ENCODE measurements at regions not wholly inside any gene's neighbourhood (a gene's known extent, or its start where the extent isn't known, plus 50 kb on each side); places are given as distances from the start of the nearest gene placed in this dataset.

DNA sequence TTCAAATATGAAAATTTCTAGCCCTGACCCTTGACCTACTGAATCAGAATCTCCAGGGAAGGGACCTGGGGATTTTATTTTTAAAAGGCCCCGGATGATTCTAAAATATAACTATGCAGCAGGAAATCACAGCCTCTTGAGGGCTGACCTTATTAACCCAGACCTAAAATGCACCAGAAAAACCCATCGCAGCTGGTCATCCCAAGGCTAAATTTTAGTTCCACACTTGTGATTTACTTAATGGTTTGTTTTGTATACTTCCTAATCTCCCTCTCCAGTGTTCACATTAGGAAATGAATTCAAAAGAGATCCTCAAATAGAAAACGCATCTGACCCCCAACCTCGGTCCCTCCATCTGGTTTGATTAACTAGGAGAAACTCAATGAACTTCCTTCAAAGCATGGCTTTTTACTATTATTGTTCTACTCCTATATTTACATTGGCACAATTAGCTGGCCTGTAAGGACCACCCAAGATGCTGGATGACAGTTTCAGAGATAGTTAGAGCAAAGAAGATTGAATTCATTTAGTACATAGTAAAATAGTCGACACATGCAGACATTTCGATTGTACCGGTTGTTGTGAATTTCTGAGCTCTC, 147.8 kb upstream of the MED14 start:
- no peak overlapping the region for H3K4me3 ChIP-seq (ENCODE audit: control insufficient read depth, low read depth, low read length)
- TF ChIP-seq, protein P1, sequence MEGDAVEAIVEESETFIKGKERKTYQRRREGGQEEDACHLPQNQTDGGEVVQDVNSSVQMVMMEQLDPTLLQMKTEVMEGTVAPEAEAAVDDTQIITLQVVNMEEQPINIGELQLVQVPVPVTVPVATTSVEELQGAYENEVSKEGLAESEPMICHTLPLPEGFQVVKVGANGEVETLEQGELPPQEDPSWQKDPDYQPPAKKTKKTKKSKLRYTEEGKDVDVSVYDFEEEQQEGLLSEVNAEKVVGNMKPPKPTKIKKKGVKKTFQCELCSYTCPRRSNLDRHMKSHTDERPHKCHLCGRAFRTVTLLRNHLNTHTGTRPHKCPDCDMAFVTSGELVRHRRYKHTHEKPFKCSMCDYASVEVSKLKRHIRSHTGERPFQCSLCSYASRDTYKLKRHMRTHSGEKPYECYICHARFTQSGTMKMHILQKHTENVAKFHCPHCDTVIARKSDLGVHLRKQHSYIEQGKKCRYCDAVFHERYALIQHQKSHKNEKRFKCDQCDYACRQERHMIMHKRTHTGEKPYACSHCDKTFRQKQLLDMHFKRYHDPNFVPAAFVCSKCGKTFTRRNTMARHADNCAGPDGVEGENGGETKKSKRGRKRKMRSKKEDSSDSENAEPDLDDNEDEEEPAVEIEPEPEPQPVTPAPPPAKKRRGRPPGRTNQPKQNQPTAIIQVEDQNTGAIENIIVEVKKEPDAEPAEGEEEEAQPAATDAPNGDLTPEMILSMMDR (IDR thresholded peaks at IDR 0.05; ENCODE audit: control insufficient read depth, insufficient read depth, low read depth, low read length, missing control alignments) = no peak
- DNase-seq (ENCODE audit: low read depth) = no peak

DNA sequence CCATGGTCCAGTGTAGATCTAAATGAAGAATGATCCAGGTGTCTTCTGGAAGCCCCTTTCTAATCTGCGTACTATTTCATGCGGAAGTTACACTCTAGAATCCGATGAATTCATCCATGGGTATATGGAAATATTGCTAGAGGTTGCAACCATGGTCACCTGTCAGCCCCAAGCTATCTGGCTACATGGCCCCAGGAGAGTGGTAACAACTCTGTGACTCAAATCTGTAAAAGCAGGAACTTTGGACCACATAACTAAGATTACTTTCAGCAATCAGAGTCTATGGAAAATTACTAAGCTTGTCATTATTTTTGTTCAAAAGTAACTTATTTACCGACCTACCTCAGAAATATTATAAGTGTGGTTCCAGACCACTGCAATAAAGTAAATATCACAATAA, 150.6 kb upstream of the MED14 start:
- no peak overlapping the region for H3K4me3 ChIP-seq (ENCODE audit: control insufficient read depth, low read depth, low read length)
- TF ChIP-seq, protein P1 (IDR thresholded peaks at IDR 0.05; ENCODE audit: control insufficient read depth, insufficient read depth, low read depth, low read length, missing control alignments) = no peak
- DNase-seq (ENCODE audit: low read depth) = no peak

DNA sequence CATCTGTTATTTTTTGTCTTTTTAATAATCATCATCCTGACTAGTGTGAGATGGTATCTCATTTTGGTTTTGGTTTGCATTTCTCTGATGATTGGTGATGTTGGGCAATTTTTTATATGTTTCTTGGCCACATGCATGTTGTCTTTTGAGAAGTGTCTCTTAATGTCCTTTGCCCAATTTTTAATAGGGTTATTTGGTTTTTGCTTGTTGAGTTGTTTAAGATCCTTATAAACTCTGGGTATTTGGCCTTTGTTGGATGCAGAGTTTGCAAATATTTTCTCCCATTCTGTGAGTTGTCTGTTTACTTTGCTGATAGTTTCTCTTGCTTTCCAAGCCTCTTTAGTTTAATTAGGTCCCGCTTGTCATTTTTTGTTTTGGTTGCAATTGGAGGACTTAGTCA, 152.1 kb upstream of the MED14 start:
- no peak overlapping the region for H3K4me3 ChIP-seq (ENCODE audit: control insufficient read depth, low read depth, low read length)
- TF ChIP-seq, protein P1 (IDR thresholded peaks at IDR 0.05; ENCODE audit: control insufficient read depth, insufficient read depth, low read depth, low read length, missing control alignments) = no peak
- DNase-seq (ENCODE audit: low read depth) = no peak

DNA sequence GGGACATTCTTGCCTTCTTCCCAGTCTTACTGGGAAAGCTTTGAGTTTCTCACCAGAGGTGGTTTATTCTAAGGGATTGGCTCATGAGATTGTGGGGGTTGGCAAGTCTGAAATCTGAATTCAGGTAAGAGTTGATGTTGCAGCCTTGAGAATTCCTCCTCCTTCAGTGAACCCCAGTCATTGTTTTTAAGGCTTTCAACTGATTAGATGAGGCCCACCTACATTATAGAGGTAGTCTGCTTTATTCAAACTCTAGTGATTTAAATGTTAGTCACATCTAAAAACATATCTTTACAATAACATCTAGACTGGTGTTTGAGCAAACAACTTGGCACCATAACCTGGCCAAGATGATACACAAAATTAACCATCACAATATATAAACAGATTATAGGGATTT, 156.5 kb upstream of the MED14 start:
- no peak for DNase-seq (ENCODE audit: low read depth)
- TF ChIP-seq, protein P1 (IDR thresholded peaks at IDR 0.05; ENCODE audit: control insufficient read depth, insufficient read depth, low read depth, low read length, missing control alignments) = no peak
- H3K4me3 ChIP-seq (ENCODE audit: control insufficient read depth, low read depth, low read length) = no peak overlapping the region

DNA sequence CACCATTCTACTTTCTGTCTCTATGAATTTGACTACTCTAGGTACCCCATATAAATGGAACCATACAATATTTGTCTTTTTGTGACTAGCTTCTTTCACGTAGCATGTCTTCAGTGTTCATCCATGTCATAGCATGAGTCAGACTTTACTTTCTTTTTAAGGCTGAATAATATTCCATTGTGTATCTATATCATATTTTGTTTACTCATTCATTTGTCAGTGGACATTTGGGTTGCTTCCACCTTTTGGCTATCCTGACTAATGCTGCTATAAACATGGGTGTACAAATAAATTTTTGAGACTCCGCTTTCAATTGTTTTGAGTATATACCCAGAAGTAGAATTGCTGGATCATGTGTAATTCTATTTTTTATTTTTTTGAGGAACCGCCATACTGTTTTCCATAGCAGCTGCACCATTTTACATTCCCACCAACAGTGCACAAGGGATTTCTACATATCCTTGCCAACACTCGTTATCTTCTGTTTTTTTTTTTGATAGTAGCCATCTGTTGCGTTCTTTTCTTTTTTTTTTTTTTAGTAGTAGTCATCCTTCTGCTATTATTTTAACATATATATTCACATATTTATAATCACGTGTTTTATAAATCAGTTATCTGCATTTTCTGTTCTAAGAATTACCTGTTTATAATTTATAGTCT, 158.0 kb upstream of the MED14 start:
- TF ChIP-seq, protein P1 (IDR thresholded peaks at IDR 0.05; ENCODE audit: control insufficient read depth, insufficient read depth, low read depth, low read length, missing control alignments) = no peak
- no peak for DNase-seq (ENCODE audit: low read depth)
- H3K4me3 ChIP-seq (ENCODE audit: control insufficient read depth, low read depth, low read length) = no peak overlapping the region

DNA sequence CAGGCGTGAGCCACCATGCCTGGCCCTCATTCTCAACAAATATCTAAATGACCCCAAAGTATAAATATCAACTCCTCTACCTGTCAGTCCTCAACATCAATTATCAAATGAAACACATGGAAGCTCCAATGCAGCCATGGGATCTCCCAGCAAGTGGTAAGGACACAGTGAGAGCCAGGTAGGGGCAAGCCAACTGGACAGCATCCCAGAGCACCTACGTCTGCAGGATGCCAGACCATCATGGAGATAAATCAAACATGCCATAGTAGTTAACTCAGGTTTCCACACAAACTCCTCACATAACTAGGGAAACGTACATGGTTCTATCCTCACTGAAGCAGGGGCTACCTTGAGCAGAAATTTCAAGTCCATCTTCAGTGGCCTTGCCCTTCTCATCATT, 159.9 kb upstream of the MED14 start:
- DNase-seq (ENCODE audit: low read depth) = no peak
- TF ChIP-seq, protein P1 (IDR thresholded peaks at IDR 0.05; ENCODE audit: control insufficient read depth, insufficient read depth, low read depth, low read length, missing control alignments) = no peak
- no peak overlapping the region for H3K4me3 ChIP-seq (ENCODE audit: control insufficient read depth, low read depth, low read length)
